WTC11 (cell line): ENCODE measurements at regions not wholly inside any gene's neighbourhood (a gene's known extent, or its start where the extent isn't known, plus 50 kb on each side); places are given as distances from the start of the nearest gene placed in this dataset.

ENCODE experiments used
- CTCF ChIP-seq: fragments of 200-600 bp; IDR thresholded peaks from 2 replicates; pipeline ENCODE4 v1.8.0; 2022; ENCODE audit warnings: antibody characterized with exemption
- HMGXB4 ChIP-seq: sonication (generic); formaldehyde crosslinking; IDR thresholded peaks from 2 replicates; pipeline ENCODE4 v1.8.1; 2023; ENCODE audit warnings: mild to moderate bottlenecking, moderate library complexity, missing genetic modification reagents
- KAT7 ChIP-seq: sonication (generic); formaldehyde crosslinking; IDR thresholded peaks from 2 replicates; pipeline ENCODE4 v1.8.1; 2023; ENCODE audit warnings: missing genetic modification reagents, mild to moderate bottlenecking, borderline replicate concordance
- TEAD4 ChIP-seq: sonication (generic); formaldehyde crosslinking; IDR thresholded peaks from 2 replicates; pipeline ENCODE4 v1.8.0; 2022; ENCODE audit warnings: mild to moderate bottlenecking, missing genetic modification reagents

- TF ChIP-seq CTCF (no peak), TEAD4 (no peak), KAT7 (no peak), HMGXB4 (no peak)
Observed at GRCh38 chr3:118530350-118530922, 504.2 kb downstream of the IGSF11 start.
